ENCODE measurements at regions not wholly inside any gene's neighbourhood (a gene's known extent, or its start where the extent isn't known, plus 50 kb on each side); places are given as distances from the start of the nearest gene placed in this dataset.

GRCh38 chr6:139591075-139591865 lies 216.8 kb upstream of the CITED2 start:
- Histone ChIP-seq H3K9me3 (replicated peaks) (no peaks in the 10 kb centered on the region), H3K36me3 (no peaks in the 10 kb centered on the region), H3K27me3 (ENCODE audit: low read depth) (no peaks in the 10 kb centered on the region), H3K4me1 (peaks cover 40% of the 10 kb centered on the region), H3K4me3 (no peak overlapping the region), H3K27ac (replicated peaks) (no peak overlapping the region)
- DNase-seq = no peak
- no peak for TF ChIP-seq CTCF (IDR thresholded peaks at IDR 0.05; ENCODE audit: borderline replicate concordance)
- intact Hi-C loops (cut with micrococcal nuclease) = no loop called here

GRCh38 chr6:139590206-139590605 lies 215.8 kb upstream of the CITED2 start:
- Histone ChIP-seq H3K27ac (replicated peaks) (no peak overlapping the region), H3K36me3 (no peaks in the 10 kb centered on the region), H3K27me3 (ENCODE audit: low read depth) (no peaks in the 10 kb centered on the region), H3K4me3 (no peak overlapping the region), H3K9me3 (replicated peaks) (no peaks in the 10 kb centered on the region), H3K4me1 (peaks cover 40% of the 10 kb centered on the region)
- TF ChIP-seq CTCF (IDR thresholded peaks at IDR 0.05; ENCODE audit: borderline replicate concordance) = no peak
- no peak for DNase-seq
- intact Hi-C loops (cut with micrococcal nuclease) = no loop called here

- Histone ChIP-seq H3K27ac (replicated peaks) (no peak overlapping the region), H3K9me3 (replicated peaks) (no peaks in the 10 kb centered on the region), H3K4me3 (no peak overlapping the region), H3K27me3 (ENCODE audit: low read depth) (no peaks in the 10 kb centered on the region), H3K36me3 (no peaks in the 10 kb centered on the region), H3K4me1 (peaks cover 40% of the 10 kb centered on the region)
- no peak for TF ChIP-seq CTCF (IDR thresholded peaks at IDR 0.05; ENCODE audit: borderline replicate concordance)
- DNase-seq = no peak
- intact Hi-C loops (cut with micrococcal nuclease) = no loop called here
Measured at GRCh38 chr6:139588734-139589593, 214.5 kb upstream of the CITED2 start.

GRCh38 chr6:139588076-139588639 lies 213.7 kb upstream of the CITED2 start:
- Histone ChIP-seq H3K4me1 (peaks cover 40% of the 10 kb centered on the region), H3K27me3 (ENCODE audit: low read depth) (no peaks in the 10 kb centered on the region), H3K27ac (replicated peaks) (peak overlapping the region; percentile 5), H3K9me3 (replicated peaks) (no peaks in the 10 kb centered on the region), H3K36me3 (no peaks in the 10 kb centered on the region), H3K4me3 (no peak overlapping the region)
- no peak for DNase-seq
- intact Hi-C loops (cut with micrococcal nuclease) = no loop called here
- TF ChIP-seq CTCF (IDR thresholded peaks at IDR 0.05; ENCODE audit: borderline replicate concordance) = no peak

GRCh38 chr6:139587469-139587868 lies 213.0 kb upstream of the CITED2 start:
- intact Hi-C loops (cut with micrococcal nuclease) = no loop called here

More at GRCh38 chr6:139587469-139587868, 213.0 kb upstream of the CITED2 start:
- no peaks in the 10 kb centered on the region for H3K9me3 ChIP-seq (replicated peaks)
- H3K27me3 ChIP-seq (ENCODE audit: low read depth) = no peaks in the 10 kb centered on the region
- no peak for DNase-seq
- H3K27ac ChIP-seq (replicated peaks) = no peak overlapping the region
- no peak for TF ChIP-seq CTCF (IDR thresholded peaks at IDR 0.05; ENCODE audit: borderline replicate concordance)
- peaks cover 40% of the 10 kb centered on the region for H3K4me1 ChIP-seq
- H3K36me3 ChIP-seq = no peaks in the 10 kb centered on the region
- H3K4me3 ChIP-seq = no peak overlapping the region
